HG03064 (cell line): ENCODE measurements at regions not wholly inside any gene's neighbourhood (a gene's known extent, or its start where the extent isn't known, plus 50 kb on each side); places are given as distances from the start of the nearest gene placed in this dataset.

Experiments used
- ATAC-seq: cut with Tn5 transposase; IDR thresholded peaks from one replicate; pipeline ENCODE4 v1.9.1; 2021; ENCODE audit warnings: low read depth; ENCODE audit not compliant: unreplicated experiment

GRCh38 chr10:129308953-129309564 is 158.0 kb upstream of the MGMT start:
- ATAC-seq, result no peak

DNA sequence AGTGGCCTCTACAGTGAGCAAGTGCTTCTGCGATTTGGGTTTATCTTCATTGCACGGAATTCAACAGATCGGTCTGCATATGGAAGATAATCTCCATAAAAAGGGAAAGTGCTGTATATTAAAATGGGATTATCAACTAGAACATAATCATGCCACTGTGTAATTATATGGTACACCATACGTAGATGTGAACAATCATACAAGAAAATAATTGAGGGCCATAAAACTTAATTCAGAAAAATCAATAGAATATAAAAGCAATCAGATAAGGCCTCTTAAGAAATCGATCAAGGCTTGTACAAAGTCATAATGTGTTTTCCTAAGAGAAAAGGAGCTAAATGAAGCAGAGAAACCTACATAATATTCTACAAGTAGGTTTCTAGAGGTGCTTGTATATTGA is 157.5 kb upstream of the MGMT start:
- no peak for ATAC-seq

DNA sequence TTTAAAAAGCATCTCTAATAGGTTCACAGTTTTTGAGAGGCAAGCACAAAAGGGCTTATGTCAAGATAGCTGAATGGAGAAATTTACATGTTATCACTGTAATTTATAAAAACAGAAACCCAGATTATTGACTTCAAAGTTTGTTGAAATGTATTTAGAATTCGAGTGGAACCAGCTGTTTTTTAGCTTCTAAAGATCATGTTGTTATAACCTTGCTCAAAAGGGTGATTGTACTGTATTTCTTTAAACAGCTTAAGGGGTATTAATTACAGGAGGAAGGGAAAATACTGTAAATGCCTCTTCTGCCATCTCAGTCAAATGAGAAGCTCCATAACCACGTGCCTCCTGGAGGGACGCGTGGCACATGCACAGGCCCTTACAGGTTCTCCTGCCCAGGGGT is 156.2 kb upstream of the MGMT start:
- ATAC-seq, result no peak

GRCh38 chr10:129319934-129320333 is 147.1 kb upstream of the MGMT start:
- ATAC-seq, result no peak

DNA sequence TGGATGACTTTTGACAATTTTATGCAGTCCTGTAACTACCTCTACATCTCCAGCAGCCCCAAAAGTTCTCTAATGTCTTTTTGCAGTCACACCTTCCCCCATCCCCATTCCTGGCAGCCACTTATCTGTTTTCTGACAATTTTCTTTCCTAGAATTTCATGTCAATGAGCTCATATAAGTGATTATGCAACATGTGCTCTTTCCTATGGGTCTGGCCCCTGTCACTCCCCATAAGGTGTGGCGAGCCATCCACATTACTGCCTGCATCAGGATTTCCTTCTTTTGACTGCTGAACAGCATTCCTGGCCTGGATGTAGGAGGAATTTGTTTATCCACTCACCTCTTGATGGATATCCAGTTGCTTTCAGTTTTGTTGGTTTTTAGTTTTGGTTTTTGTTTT is 146.7 kb upstream of the MGMT start:
- ATAC-seq, result no peak

- ATAC-seq, result no peak
Observed at GRCh38 chr10:129321727-129322126, 145.3 kb upstream of the MGMT start.

GRCh38 chr10:129322933-129323820 is 143.9 kb upstream of the MGMT start:
- ATAC-seq, result no peak

GRCh38 chr10:129323879-129324278 is 143.2 kb upstream of the MGMT start:
- ATAC-seq, result no peak

GRCh38 chr10:129325893-129326292 is 141.1 kb upstream of the MGMT start:
- ATAC-seq, result no peak

GRCh38 chr10:129328546-129328945 is 138.5 kb upstream of the MGMT start:
- ATAC-seq, result no peak

- no peak for ATAC-seq
Observed at GRCh38 chr10:129329385-129330055, 137.5 kb upstream of the MGMT start.

DNA sequence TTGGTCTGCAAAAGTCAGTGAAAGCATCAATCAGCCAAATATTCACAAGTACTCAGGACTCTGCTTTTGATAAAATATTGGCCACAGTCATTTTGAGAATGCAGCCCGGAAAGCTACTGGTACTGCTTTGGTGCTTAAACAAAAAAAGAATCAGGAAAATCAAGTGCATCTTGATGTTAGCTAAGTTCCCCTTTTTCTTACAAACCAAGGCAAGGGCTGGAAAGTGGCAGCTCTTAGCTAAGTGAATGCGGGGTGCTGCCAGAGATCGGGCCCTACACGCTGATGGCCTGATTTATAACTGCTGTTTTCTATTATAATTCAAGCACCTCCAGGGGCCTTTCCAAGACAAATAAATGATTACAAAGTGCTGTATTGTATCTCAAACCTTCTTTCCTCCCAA is 136.8 kb upstream of the MGMT start:
- no peak for ATAC-seq

- ATAC-seq, result no peak
Observed at GRCh38 chr10:129331207-129331838, 135.7 kb upstream of the MGMT start.

DNA sequence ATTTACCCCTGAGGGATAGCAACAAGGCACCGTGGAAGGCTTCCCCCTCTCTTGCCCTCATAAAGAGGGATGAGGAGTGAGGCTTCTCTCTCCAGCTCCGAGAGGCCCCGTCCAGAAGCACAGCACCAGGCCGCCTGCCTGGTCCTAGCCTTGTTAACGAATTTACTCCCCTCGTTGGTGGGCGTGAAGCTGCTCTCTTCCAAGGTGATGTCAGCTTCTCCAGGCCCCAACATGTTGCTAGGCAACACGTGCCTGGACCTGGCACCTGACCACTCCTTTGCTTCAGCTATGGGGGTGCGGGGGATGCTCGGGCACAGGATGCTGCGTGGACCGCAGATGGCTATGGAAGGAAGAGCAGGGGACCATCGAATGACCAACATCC is 135.2 kb upstream of the MGMT start:
- ATAC-seq, result no peak

DNA sequence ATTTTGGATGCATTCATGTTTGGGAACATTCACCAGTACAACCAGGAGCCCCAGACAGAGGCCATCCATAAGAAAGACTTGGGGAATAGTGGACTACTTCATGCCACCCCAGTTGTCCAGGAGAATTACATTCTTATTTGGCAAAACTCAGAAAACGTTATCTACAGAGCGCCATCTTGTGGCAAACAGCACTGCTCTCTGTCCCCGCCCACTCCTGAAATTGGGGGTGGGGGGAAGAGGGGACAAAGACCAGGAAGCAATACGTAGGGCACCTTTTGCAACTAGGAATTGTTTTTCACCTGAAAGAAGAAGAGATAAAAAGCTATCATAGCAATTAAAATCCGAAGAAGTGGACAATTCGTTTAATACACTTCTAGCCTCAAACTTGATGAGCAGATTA is 134.6 kb upstream of the MGMT start:
- no peak for ATAC-seq

DNA sequence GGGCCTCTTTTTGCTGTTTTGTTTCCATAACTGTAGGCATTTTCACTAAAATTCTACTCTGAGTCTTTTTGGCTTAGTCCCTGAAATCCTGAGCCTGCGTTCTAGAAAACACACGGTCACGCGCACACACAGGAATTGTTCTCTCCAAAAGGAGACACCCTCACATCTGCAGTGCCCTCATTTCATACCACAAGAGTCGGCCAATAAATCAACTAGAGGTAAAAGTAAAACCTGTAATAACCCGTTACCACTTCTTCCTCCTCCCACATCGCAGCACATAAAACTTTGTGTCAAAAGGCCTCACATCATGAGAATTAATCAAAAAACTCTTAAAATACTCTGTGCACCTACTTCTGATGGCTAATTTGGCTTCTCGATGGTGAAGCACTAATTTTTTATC is 133.3 kb upstream of the MGMT start:
- ATAC-seq, result no peak

DNA sequence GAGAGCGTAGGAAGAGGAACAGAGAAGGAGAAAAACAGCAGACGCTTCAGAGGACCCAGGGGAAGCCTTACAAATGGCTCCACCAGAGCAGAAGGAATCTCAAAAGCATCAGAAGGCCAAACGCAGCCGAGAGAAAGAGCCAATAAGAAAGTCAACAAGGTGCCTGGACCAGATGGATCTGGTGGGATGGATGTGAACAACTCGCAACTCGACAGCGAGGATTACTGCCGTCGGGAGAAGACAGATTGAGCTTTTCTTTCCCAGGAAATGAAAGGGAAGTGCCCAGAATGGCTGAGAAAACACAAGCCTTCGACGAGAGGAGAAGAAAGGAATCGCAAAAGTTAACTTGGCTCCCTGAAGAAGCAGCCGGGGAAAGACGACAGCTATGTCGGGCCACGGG is 132.8 kb upstream of the MGMT start:
- ATAC-seq, result no peak

DNA sequence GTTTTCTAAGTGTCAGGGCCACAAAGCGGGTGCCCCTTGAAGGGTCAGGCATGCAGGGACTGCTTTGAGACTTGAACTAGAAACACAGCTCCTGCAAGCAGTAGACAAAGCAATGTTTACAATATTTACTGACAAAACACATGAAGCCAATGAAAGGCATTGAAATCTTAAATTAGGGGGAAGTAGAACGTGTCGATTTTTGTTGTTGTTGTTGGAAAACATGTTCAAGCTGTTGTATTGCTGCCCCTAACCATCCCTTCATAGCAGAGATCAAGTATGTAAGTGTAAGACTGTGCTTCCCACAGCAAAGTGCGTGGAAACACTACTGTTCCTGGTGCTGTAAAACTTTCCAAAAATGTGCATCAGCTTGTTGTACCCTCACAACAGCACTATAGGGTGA is 131.6 kb upstream of the MGMT start:
- ATAC-seq, result no peak

GRCh38 chr10:129335942-129336341 is 131.1 kb upstream of the MGMT start:
- no peak for ATAC-seq

GRCh38 chr10:129339191-129339590 is 127.8 kb upstream of the MGMT start:
- ATAC-seq, result no peak

- no peak for ATAC-seq
Observed at GRCh38 chr10:129339841-129340240, 127.2 kb upstream of the MGMT start.
